Neural progenitor cell (in vitro differentiated cells): ENCODE measurements at regions not wholly inside any gene's neighbourhood (a gene's known extent, or its start where the extent isn't known, plus 50 kb on each side); places are given as distances from the start of the nearest gene placed in this dataset.

ENCODE experiments used
- DNase-seq: peaks from one replicate; pipeline ENCODE4 v3.0.0-alpha.2; 2016; ENCODE audit warnings: low spot score
- H2AFZ ChIP-seq: fragments of 200-600 bp; sonication (generic); replicated peaks from 2 replicates; pipeline ENCODE4 v1.6.1; 2016; ENCODE audit warnings: antibody characterized with exemption
- H3F3A ChIP-seq: fragments of 200-600 bp; sonication (generic); 2 replicates; pipeline ENCODE4 v1.6.1; 2016; ENCODE audit warnings: antibody characterized with exemption, low read depth
- H3K27ac ChIP-seq: fragments of 200-600 bp; sonication (generic); 2 replicates; pipeline ENCODE4 v1.5.1; 2016; ENCODE audit warnings: mild to moderate bottlenecking
- H3K27me3 ChIP-seq: fragments of 200-600 bp; sonication (generic); 2 replicates; pipeline ENCODE4 v1.6.1; 2016; ENCODE audit warnings: mild to moderate bottlenecking, moderate library complexity
- H3K36me3 ChIP-seq: fragments of 200-600 bp; sonication (generic); 2 replicates; pipeline ENCODE4 v1.5.1; 2016
- H3K4me1 ChIP-seq: fragments of 200-600 bp; sonication (generic); 2 replicates; pipeline ENCODE4 v1.6.1; 2016; ENCODE audit warnings: mixed run types
- H3K4me2 ChIP-seq: fragments of 200-600 bp; sonication (generic); 2 replicates; pipeline ENCODE4 v1.6.1; 2016
- H3K4me3 ChIP-seq: fragments of 200-600 bp; sonication (generic); 2 replicates; pipeline ENCODE4 v1.5.1; 2016
- H3K79me2 ChIP-seq: fragments of 200-600 bp; sonication (generic); 2 replicates; pipeline ENCODE4 v1.6.1; 2016; ENCODE audit warnings: low read depth
- H3K9ac ChIP-seq: fragments of 200-600 bp; sonication (generic); 2 replicates; pipeline ENCODE4 v1.6.1; 2016
- H3K9me3 ChIP-seq: fragments of 200-600 bp; sonication (generic); 2 replicates; pipeline ENCODE4 v1.5.1; 2016; ENCODE audit warnings: low read depth
- H4K20me1 ChIP-seq: fragments of 200-600 bp; sonication (generic); 2 replicates; pipeline ENCODE4 v1.6.1; 2016; ENCODE audit warnings: low read depth
- H3K27ac Mint-ChIP-seq: 3 replicates; pipeline ENCODE4 v1.8.0; 2021; ENCODE audit warnings: mixed read lengths
- H3K27me3 Mint-ChIP-seq: 2 replicates; pipeline ENCODE4 v1.8.0; 2022; ENCODE audit warnings: low read depth, mild to moderate bottlenecking, inconsistent platforms, moderate library complexity, mixed read lengths; ENCODE audit not compliant: insufficient read depth
- H3K36me3 Mint-ChIP-seq: 3 replicates; pipeline ENCODE4 v1.8.0; 2021; ENCODE audit warnings: mixed read lengths
- H3K4me1 Mint-ChIP-seq: 3 replicates; pipeline ENCODE4 v1.8.0; 2021; ENCODE audit warnings: mixed read lengths
- H3K4me3 Mint-ChIP-seq: 3 replicates; pipeline ENCODE4 v1.8.0; 2021; ENCODE audit warnings: mild to moderate bottlenecking, moderate library complexity, mixed read lengths
- H3K9me3 Mint-ChIP-seq: 3 replicates; pipeline ENCODE4 v1.8.0; 2020; ENCODE audit warnings: mixed read lengths
- CTCF ChIP-seq: fragments of 200-600 bp; sonication (generic); IDR thresholded peaks from 2 replicates; pipeline ENCODE4 v1.5.1; 2017; ENCODE audit warnings: antibody characterized with exemption, mild to moderate bottlenecking
- EZH2 ChIP-seq: fragments of 200-600 bp; sonication (generic); IDR thresholded peaks from 2 replicates; pipeline ENCODE4 v1.6.1; 2017; ENCODE audit warnings: antibody characterized with exemption, mild to moderate bottlenecking, moderate library complexity
- EZH2phosphoT487 ChIP-seq: fragments of 200-600 bp; sonication (generic); IDR thresholded peaks from 2 replicates; pipeline ENCODE4 v1.6.1; 2017; ENCODE audit warnings: antibody characterized with exemption

GRCh38 chr4:110792036-110792435 lies 169.2 kb upstream of the PITX2 start:
- Histone ChIP-seq H3K27ac (peak overlapping the region; percentile 5), H2AFZ (no peak overlapping the region), H3K4me1 (peaks cover 69% of the 10 kb centered on the region), H3K9ac (no peak overlapping the region), H3K9me3 (no peaks in the 10 kb centered on the region), H3K4me2 (peak overlapping the region; percentile 73), H3K27me3 (no peaks in the 10 kb centered on the region), H3K4me3 (no peak overlapping the region), H4K20me1 (no peaks in the 10 kb centered on the region), H3F3A (peaks cover 22% of the 10 kb centered on the region), H3K36me3 (no peaks in the 10 kb centered on the region), H3K79me2 (no peaks in the 10 kb centered on the region)
- no peaks in the 10 kb centered on the region for H3K9me3 Mint-ChIP-seq
- H3K4me3 Mint-ChIP-seq: no peak overlapping the region
- no peak for TF ChIP-seq EZH2phosphoT487
- no peak for TF ChIP-seq EZH2
- no peak for TF ChIP-seq CTCF
- peaks cover 25% of the 10 kb centered on the region for H3K4me1 Mint-ChIP-seq
- peak; percentile 51 for DNase-seq
- no peaks in the 10 kb centered on the region for H3K36me3 Mint-ChIP-seq
- peaks cover 3% of the 10 kb centered on the region for H3K27me3 Mint-ChIP-seq
- H3K27ac Mint-ChIP-seq: no peak overlapping the region

GRCh38 chr4:110793381-110793801 lies 170.5 kb upstream of the PITX2 start:
- H3K4me3 Mint-ChIP-seq: no peak overlapping the region
- H3K27me3 Mint-ChIP-seq: peaks cover 3% of the 10 kb centered on the region
- H3F3A ChIP-seq: peaks cover 22% of the 10 kb centered on the region
- no peaks in the 10 kb centered on the region for H3K9me3 ChIP-seq
- peak; percentile 43 for DNase-seq
- TF ChIP-seq CTCF (no peak), EZH2 (no peak), EZH2phosphoT487 (no peak)
- peaks cover 61% of the 10 kb centered on the region for H3K4me1 ChIP-seq
- peak overlapping the region; percentile 73 for H3K4me2 ChIP-seq
- H2AFZ ChIP-seq: no peak overlapping the region
- no peaks in the 10 kb centered on the region for H3K36me3 ChIP-seq
- H3K27ac Mint-ChIP-seq: no peak overlapping the region
- H3K36me3 Mint-ChIP-seq: no peaks in the 10 kb centered on the region
- H3K79me2 ChIP-seq: no peaks in the 10 kb centered on the region
- peaks cover 25% of the 10 kb centered on the region for H3K4me1 Mint-ChIP-seq
- H3K9me3 Mint-ChIP-seq: no peaks in the 10 kb centered on the region
- no peaks in the 10 kb centered on the region for H3K27me3 ChIP-seq
- no peaks in the 10 kb centered on the region for H4K20me1 ChIP-seq
- H3K27ac ChIP-seq: peak overlapping the region; percentile 88
- H3K9ac ChIP-seq: no peak overlapping the region
- no peak overlapping the region for H3K4me3 ChIP-seq

- Mint-ChIP-seq H3K4me1 (peaks cover 25% of the 10 kb centered on the region), H3K27me3 (peaks cover under 1% of the 10 kb centered on the region), H3K27ac (peak overlapping the region; percentile 31), H3K9me3 (no peaks in the 10 kb centered on the region), H3K4me3 (no peak overlapping the region), H3K36me3 (no peaks in the 10 kb centered on the region)
- Histone ChIP-seq H2AFZ (no peak overlapping the region), H3K4me3 (peak overlapping the region; percentile 15), H3K79me2 (no peaks in the 10 kb centered on the region), H3F3A (peaks cover 22% of the 10 kb centered on the region), H4K20me1 (no peaks in the 10 kb centered on the region), H3K4me2 (peak overlapping the region; percentile 73), H3K9ac (no peak overlapping the region), H3K27me3 (no peaks in the 10 kb centered on the region), H3K9me3 (no peaks in the 10 kb centered on the region), H3K4me1 (peaks cover 68% of the 10 kb centered on the region), H3K36me3 (no peaks in the 10 kb centered on the region), H3K27ac (peak overlapping the region; percentile 88)
- DNase-seq: peak; percentile 83
- no peak for TF ChIP-seq EZH2
- no peak for TF ChIP-seq CTCF
- no peak for TF ChIP-seq EZH2phosphoT487
Measured at GRCh38 chr4:110793890-110794554, 171.1 kb upstream of the PITX2 start.
